HUES64 (cell line): ENCODE measurements at regions not wholly inside any gene's neighbourhood (a gene's known extent, or its start where the extent isn't known, plus 50 kb on each side); places are given as distances from the start of the nearest gene placed in this dataset.

Experiments used
- H3K27ac ChIP-seq: 2 replicates; pipeline ENCODE4 v1.7.0; 2013; ENCODE audit warnings: low read depth, low read length, inconsistent platforms
- H3K27me3 ChIP-seq: 2 replicates; pipeline ENCODE4 v1.6.1; 2013; ENCODE audit warnings: mild to moderate bottlenecking, low read length; ENCODE audit not compliant: insufficient read depth
- H3K36me3 ChIP-seq: 2 replicates; pipeline ENCODE4 v1.6.1; 2013; ENCODE audit warnings: mild to moderate bottlenecking, low read length; ENCODE audit not compliant: insufficient read depth
- H3K4me1 ChIP-seq: 2 replicates; pipeline ENCODE4 v1.6.1; 2013; ENCODE audit warnings: mild to moderate bottlenecking, low read length, moderate library complexity; ENCODE audit not compliant: insufficient read depth
- H3K4me3 ChIP-seq: 2 replicates; pipeline ENCODE4 v1.5.1; 2013; ENCODE audit warnings: mild to moderate bottlenecking, low read length, moderate library complexity
- H3K9ac ChIP-seq: 2 replicates; pipeline ENCODE4 v1.6.1; 2013; ENCODE audit warnings: mild to moderate bottlenecking, low read depth, low read length
- H3K9me3 ChIP-seq: 2 replicates; pipeline ENCODE4 v1.6.1; 2013; ENCODE audit warnings: low read depth, low read length; ENCODE audit not compliant: insufficient read depth
- WGBS: fragments of 150-250, 120-280 bp; methylation state at CpG from one replicate; pipeline ENCODE4 v1.1.7; 2013; ENCODE audit warnings: missing lambda C conversion rate; 5-methylcytosine and 5-hydroxymethylcytosine counted together

- no peaks in the 10 kb centered on the region for H3K27me3 ChIP-seq
- no peak overlapping the region for H3K27ac ChIP-seq
- 0 out of 2 replicates have a peak, but pooled peaks cover 5% of the 10 kb centered on the region for H3K4me1 ChIP-seq
- H3K4me3 ChIP-seq: no peak overlapping the region
- no peaks in the 10 kb centered on the region for H3K9me3 ChIP-seq
- no peak overlapping the region for H3K9ac ChIP-seq
- 98% methylated on average over 2 of the region's 3 CpGs for WGBS
- no peaks in the 10 kb centered on the region for H3K36me3 ChIP-seq
Measured at GRCh38 chr10:36263871-36264270, 621.8 kb upstream of the FZD8 start.

- no peak overlapping the region for H3K9ac ChIP-seq
- no peak overlapping the region for H3K27ac ChIP-seq
- H3K27me3 ChIP-seq: no peaks in the 10 kb centered on the region
- 89% methylated on average over 2 of the region's 2 CpGs for WGBS
- no peaks in the 10 kb centered on the region for H3K36me3 ChIP-seq
- no peak overlapping the region for H3K4me3 ChIP-seq
- H3K4me1 ChIP-seq: no peaks in the 10 kb centered on the region
- no peaks in the 10 kb centered on the region for H3K9me3 ChIP-seq
Measured at GRCh38 chr10:36256948-36257356, 614.9 kb upstream of the FZD8 start.

GRCh38 chr10:36256166-36256565, 614.1 kb upstream of the FZD8 start:
- WGBS: 93% methylated on average over 2 of the region's 2 CpGs
- H3K36me3 ChIP-seq: no peaks in the 10 kb centered on the region

GRCh38 chr10:36254199-36254598, 612.1 kb upstream of the FZD8 start:
- H3K4me1 ChIP-seq: no peaks in the 10 kb centered on the region
- H3K27me3 ChIP-seq: no peaks in the 10 kb centered on the region
- H3K36me3 ChIP-seq: no peaks in the 10 kb centered on the region
- no peak overlapping the region for H3K9ac ChIP-seq
- H3K4me3 ChIP-seq: no peak overlapping the region
- 92% methylated on average over 3 of the region's 3 CpGs for WGBS
- no peaks in the 10 kb centered on the region for H3K9me3 ChIP-seq
- H3K27ac ChIP-seq: no peak overlapping the region

More at GRCh38 chr10:36256166-36256565, 614.1 kb upstream of the FZD8 start:
- H3K27ac ChIP-seq: no peak overlapping the region
- H3K9me3 ChIP-seq: no peaks in the 10 kb centered on the region
- no peaks in the 10 kb centered on the region for H3K4me1 ChIP-seq
- H3K4me3 ChIP-seq: no peak overlapping the region
- no peaks in the 10 kb centered on the region for H3K27me3 ChIP-seq
- no peak overlapping the region for H3K9ac ChIP-seq

GRCh38 chr10:36253731-36254130, 611.6 kb upstream of the FZD8 start:
- H3K27me3 ChIP-seq: no peaks in the 10 kb centered on the region

GRCh38 chr10:36251068-36251467, 609.0 kb upstream of the FZD8 start:
- Histone ChIP-seq H3K4me3 (no peak overlapping the region), H3K9me3 (no peaks in the 10 kb centered on the region), H3K27me3 (no peaks in the 10 kb centered on the region), H3K27ac (no peak overlapping the region), H3K4me1 (no peaks in the 10 kb centered on the region), H3K36me3 (no peaks in the 10 kb centered on the region), H3K9ac (no peak overlapping the region)
- WGBS: 95% methylated on average over 4 of the region's 4 CpGs

More at GRCh38 chr10:36253731-36254130, 611.6 kb upstream of the FZD8 start:
- no peaks in the 10 kb centered on the region for H3K36me3 ChIP-seq
- no peak overlapping the region for H3K4me3 ChIP-seq
- no peak overlapping the region for H3K9ac ChIP-seq
- 87% methylated on average over 3 of the region's 3 CpGs for WGBS
- H3K9me3 ChIP-seq: no peaks in the 10 kb centered on the region
- H3K4me1 ChIP-seq: no peaks in the 10 kb centered on the region
- no peak overlapping the region for H3K27ac ChIP-seq

- Histone ChIP-seq H3K9ac (no peak overlapping the region), H3K4me3 (no peak overlapping the region), H3K36me3 (no peaks in the 10 kb centered on the region), H3K27me3 (no peaks in the 10 kb centered on the region), H3K4me1 (no peaks in the 10 kb centered on the region), H3K9me3 (no peaks in the 10 kb centered on the region), H3K27ac (no peak overlapping the region)
- WGBS: over 99% methylated on average over 4 of the region's 5 CpGs
Measured at GRCh38 chr10:36248304-36248981, 606.3 kb upstream of the FZD8 start.

- Histone ChIP-seq H3K4me1 (no peaks in the 10 kb centered on the region), H3K36me3 (no peaks in the 10 kb centered on the region), H3K4me3 (no peak overlapping the region), H3K27me3 (no peaks in the 10 kb centered on the region), H3K9me3 (no peaks in the 10 kb centered on the region), H3K9ac (no peak overlapping the region), H3K27ac (no peak overlapping the region)
- WGBS: 73% methylated on average over 2 of the region's 2 CpGs
Measured at GRCh38 chr10:36247478-36247877, 605.4 kb upstream of the FZD8 start.

- 0 out of 2 replicates have a peak, but pooled peaks cover 5% of the 10 kb centered on the region for H3K9me3 ChIP-seq
Measured at GRCh38 chr10:36236931-36237330, 594.8 kb upstream of the FZD8 start.

GRCh38 chr10:36236341-36236740, 594.2 kb upstream of the FZD8 start:
- H3K4me3 ChIP-seq: no peak overlapping the region
- 100% methylated on average over 1 of the region's 1 CpG for WGBS
- no peak overlapping the region for H3K27ac ChIP-seq
- no peaks in the 10 kb centered on the region for H3K4me1 ChIP-seq
- no peaks in the 10 kb centered on the region for H3K27me3 ChIP-seq
- H3K9me3 ChIP-seq: 0 out of 2 replicates have a peak, but pooled peaks cover 5% of the 10 kb centered on the region
- H3K9ac ChIP-seq: no peak overlapping the region
- H3K36me3 ChIP-seq: no peaks in the 10 kb centered on the region

More at GRCh38 chr10:36236931-36237330, 594.8 kb upstream of the FZD8 start:
- H3K36me3 ChIP-seq: no peaks in the 10 kb centered on the region
- WGBS: 89% methylated on average over 1 of the region's 2 CpGs
- no peak overlapping the region for H3K4me3 ChIP-seq
- H3K27me3 ChIP-seq: no peaks in the 10 kb centered on the region
- no peaks in the 10 kb centered on the region for H3K4me1 ChIP-seq
- H3K9ac ChIP-seq: no peak overlapping the region
- H3K27ac ChIP-seq: no peak overlapping the region

GRCh38 chr10:36232935-36233334, 590.8 kb upstream of the FZD8 start:
- H3K27me3 ChIP-seq: no peaks in the 10 kb centered on the region
- H3K4me1 ChIP-seq: no peaks in the 10 kb centered on the region
- no peak overlapping the region for H3K4me3 ChIP-seq
- WGBS: 96% methylated on average over 3 of the region's 3 CpGs
- H3K36me3 ChIP-seq: no peaks in the 10 kb centered on the region
- no peak overlapping the region for H3K27ac ChIP-seq
- no peaks in the 10 kb centered on the region for H3K9me3 ChIP-seq
- H3K9ac ChIP-seq: no peak overlapping the region
